ENCODE measurements at regions not wholly inside any gene's neighbourhood (a gene's known extent, or its start where the extent isn't known, plus 50 kb on each side); places are given as distances from the start of the nearest gene placed in this dataset.

DNA sequence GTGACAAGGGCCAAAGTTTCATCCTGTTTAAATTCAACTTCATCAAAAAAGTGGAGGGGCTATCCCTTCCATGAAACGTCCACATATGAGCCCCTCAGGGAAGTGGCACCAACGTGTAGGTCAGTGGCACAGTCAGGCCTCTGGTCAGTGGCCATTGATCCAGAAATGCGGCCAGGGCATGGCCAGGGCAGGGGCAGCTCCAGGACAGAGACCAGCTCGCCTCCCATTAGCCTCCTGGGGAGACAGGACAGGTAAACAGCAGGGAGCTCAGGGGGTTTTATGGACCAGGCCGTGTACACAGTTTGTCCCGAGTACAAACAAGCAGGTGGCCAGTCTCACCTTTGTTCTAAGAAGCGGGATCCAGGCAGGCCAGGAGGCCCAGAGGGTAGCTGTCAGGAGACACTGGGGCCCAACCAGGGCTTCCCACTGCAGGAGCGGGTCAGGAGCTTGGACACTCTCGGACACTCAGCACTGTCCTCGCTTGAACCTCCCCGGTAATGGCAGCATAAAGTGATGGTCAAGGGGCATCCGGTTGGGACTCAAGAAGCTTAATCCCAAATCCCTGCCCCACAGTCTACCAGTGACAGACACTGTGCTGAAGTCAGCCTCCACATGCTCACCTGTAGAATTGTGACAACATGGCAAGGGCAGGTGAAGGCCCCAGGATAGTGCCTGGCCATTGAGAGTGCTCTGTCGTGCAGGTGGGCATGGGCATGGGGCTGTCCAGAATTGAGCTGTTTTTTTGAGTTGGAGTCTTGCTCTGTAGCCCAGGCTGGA lies 144.1 kb upstream of the ERRFI1 start (continued):
- no peak for TF ChIP-seq FUBP1 (CRISPR knock-in tag; IDR thresholded peaks at IDR 0.05; ENCODE audit: borderline replicate concordance)
- TF ChIP-seq REXO4 (CRISPR knock-in tag; IDR thresholded peaks at IDR 0.05; ENCODE audit: borderline replicate concordance) = no peak
- no peak for TF ChIP-seq ZNF589 (CRISPR knock-in tag; conservative IDR thresholded peaks at IDR 0.05)
- TF ChIP-seq ZFP37 (CRISPR knock-in tag; IDR thresholded peaks at IDR 0.05; ENCODE audit: borderline replicate concordance) = peak; percentile 62; the same call in 1 of the 2 replicates
- TF ChIP-seq HOMEZ (CRISPR knock-in tag; IDR thresholded peaks at IDR 0.05; ENCODE audit: low read depth) = 0 out of 2 replicates have a peak, but pooled peaks have one; percentile 55
- TF ChIP-seq CREB1 (IDR thresholded peaks at IDR 0.05) = no peak
- TF ChIP-seq CREB1 (CRISPR knock-in tag; IDR thresholded peaks at IDR 0.05) = peak; percentile 74; the same call in 1 of the 2 replicates
- no peak; the same call in 1 of the 2 replicates for TF ChIP-seq ESRRA (CRISPR knock-in tag; IDR thresholded peaks at IDR 0.05; ENCODE audit: low read depth)
- TF ChIP-seq TFE3 (CRISPR knock-in tag; IDR thresholded peaks at IDR 0.05) = peak; percentile 77
- no peak for TF ChIP-seq HOXD1 (CRISPR knock-in tag; IDR thresholded peaks at IDR 0.05)
- TF ChIP-seq, protein P1, sequence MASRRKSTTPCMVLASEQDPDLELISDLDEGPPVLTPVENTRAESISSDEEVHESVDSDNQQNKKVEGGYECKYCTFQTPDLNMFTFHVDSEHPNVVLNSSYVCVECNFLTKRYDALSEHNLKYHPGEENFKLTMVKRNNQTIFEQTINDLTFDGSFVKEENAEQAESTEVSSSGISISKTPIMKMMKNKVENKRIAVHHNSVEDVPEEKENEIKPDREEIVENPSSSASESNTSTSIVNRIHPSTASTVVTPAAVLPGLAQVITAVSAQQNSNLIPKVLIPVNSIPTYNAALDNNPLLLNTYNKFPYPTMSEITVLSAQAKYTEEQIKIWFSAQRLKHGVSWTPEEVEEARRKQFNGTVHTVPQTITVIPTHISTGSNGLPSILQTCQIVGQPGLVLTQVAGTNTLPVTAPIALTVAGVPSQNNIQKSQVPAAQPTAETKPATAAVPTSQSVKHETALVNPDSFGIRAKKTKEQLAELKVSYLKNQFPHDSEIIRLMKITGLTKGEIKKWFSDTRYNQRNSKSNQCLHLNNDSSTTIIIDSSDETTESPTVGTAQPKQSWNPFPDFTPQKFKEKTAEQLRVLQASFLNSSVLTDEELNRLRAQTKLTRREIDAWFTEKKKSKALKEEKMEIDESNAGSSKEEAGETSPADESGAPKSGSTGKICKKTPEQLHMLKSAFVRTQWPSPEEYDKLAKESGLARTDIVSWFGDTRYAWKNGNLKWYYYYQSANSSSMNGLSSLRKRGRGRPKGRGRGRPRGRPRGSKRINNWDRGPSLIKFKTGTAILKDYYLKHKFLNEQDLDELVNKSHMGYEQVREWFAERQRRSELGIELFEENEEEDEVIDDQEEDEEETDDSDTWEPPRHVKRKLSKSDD (CRISPR knock-in tag; IDR thresholded peaks at IDR 0.05; ENCODE audit: low read depth) = no peak
- TF ChIP-seq ZBTB1 (CRISPR knock-in tag; IDR thresholded peaks at IDR 0.05; ENCODE audit: borderline replicate concordance) = no peak
- TF ChIP-seq ZNF792 (CRISPR knock-in tag; IDR thresholded peaks at IDR 0.05) = no peak
- no peak for TF ChIP-seq ZNF530 (CRISPR knock-in tag; IDR thresholded peaks at IDR 0.05; ENCODE audit: low read depth)
- no peak for TF ChIP-seq ZNF879 (CRISPR knock-in tag; IDR thresholded peaks at IDR 0.05)
- TF ChIP-seq ZBTB43 (CRISPR knock-in tag; conservative IDR thresholded peaks at IDR 0.05) = no peak; the same call in 1 of the 2 replicates
- TF ChIP-seq ZNF121 (CRISPR knock-in tag; IDR thresholded peaks at IDR 0.05) = no peak; the same call in 1 of the 2 replicates
- no peak for TF ChIP-seq TEAD2 (CRISPR knock-in tag; IDR thresholded peaks at IDR 0.05)
- TF ChIP-seq, protein P2, sequence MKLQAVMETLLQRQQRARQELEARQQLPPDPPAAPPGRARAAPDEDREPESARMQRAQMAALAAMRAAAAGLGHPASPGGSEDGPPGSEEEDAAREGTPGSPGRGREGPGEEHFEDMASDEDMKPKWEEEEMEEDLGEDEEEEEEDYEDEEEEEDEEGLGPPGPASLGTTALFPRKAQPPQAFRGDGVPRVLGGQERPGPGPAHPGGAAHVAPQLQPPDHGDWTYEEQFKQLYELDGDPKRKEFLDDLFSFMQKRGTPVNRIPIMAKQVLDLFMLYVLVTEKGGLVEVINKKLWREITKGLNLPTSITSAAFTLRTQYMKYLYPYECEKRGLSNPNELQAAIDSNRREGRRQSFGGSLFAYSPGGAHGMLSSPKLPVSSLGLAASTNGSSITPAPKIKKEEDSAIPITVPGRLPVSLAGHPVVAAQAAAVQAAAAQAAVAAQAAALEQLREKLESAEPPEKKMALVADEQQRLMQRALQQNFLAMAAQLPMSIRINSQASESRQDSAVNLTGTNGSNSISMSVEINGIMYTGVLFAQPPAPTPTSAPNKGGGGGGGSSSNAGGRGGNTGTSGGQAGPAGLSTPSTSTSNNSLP (IDR thresholded peaks at IDR 0.05; ENCODE audit: low read depth, low read length) = peak; percentile 75
